Esophagus squamous epithelium (tissue), 5 donors: ENCODE measurements at regions not wholly inside any gene's neighbourhood (a gene's known extent, or its start where the extent isn't known, plus 50 kb on each side); places are given as distances from the start of the nearest gene placed in this dataset.
"Not testable (repeated sequence)": the region's sequence is repeated elsewhere in the genome, so short reads cannot be mapped to it uniquely, and the experiment has no call there.

Source experiments
- DNase-seq: peaks from one replicate; lab custom pipeline; 2025; lab: John Stamatoyannopoulos, UW
- H3K27ac ChIP-seq, 4 donors: fragments of 200-600 bp; sonication (generic); one replicate each; pipeline ENCODE4 v1.5.1; 2016 to 2019; ENCODE audit warnings: mild to moderate bottlenecking in 1 of 4
- H3K27me3 ChIP-seq, 4 donors: fragments of 200-600 bp; sonication (generic); 1 replicate in 3 of 4; 2 replicates in 1 of 4; pipeline versions ENCODE4 v1.5.1 to v1.6.0; 2017 to 2021; ENCODE audit warnings: antibody characterized with exemption in 1 of 4
- H3K36me3 ChIP-seq, 3 donors: fragments of 200-600 bp; sonication (generic); one replicate each; pipeline ENCODE4 v1.5.1; 2016 to 2019
- H3K4me1 ChIP-seq, 3 donors: fragments of 200-600 bp; sonication (generic); one replicate each; pipeline ENCODE4 v1.5.1; 2017 to 2019
- H3K4me3 ChIP-seq, 4 donors: fragments of 200-600 bp; sonication (generic); 1 replicate in 3 of 4; 2 replicates in 1 of 4; pipeline ENCODE4 v1.5.1; 2016 to 2019; ENCODE audit warnings: mild to moderate bottlenecking in 2 of 4, moderate library complexity in 1 of 4
- H3K9me3 ChIP-seq, 3 donors: fragments of 200-600 bp; sonication (generic); one replicate each; pipeline ENCODE4 v1.5.1; 2016 to 2019
- POLR2A ChIP-seq, 4 donors: fragments of 450-650 bp; IDR thresholded peaks; one replicate each; pipeline ENCODE4 v1.6.1; 2017; ENCODE audit warnings: antibody characterized with exemption in 4 of 4, mild to moderate bottlenecking in 4 of 4, moderate library complexity in 3 of 4
- WGBS, 2 donors: methylation state at CpG; one replicate each; pipeline ENCODE4 v1.1.5; 2018; 5-methylcytosine and 5-hydroxymethylcytosine counted together
- intact Hi-C: fragments of 100-400 bp; cut with DNase I; formaldehyde crosslinking; loops from one replicate; pipeline ENCODE4 v1.15.0; 2022
- TF ChIP-seq, protein P1 (sequence below), 6 experiments: fragments of 450-650 bp in 4 of 6; fragments of 200-600 bp in 2 of 6; sonication (generic) in 2 of 6; IDR thresholded peaks; one replicate each; pipeline ENCODE4 v1.5.1; 2016 to 2019; ENCODE audit warnings: antibody characterized with exemption in 6 of 6, mild to moderate bottlenecking in 4 of 6, moderate library complexity in 4 of 6
- donor health status: DM: yes; HTN: yes; CAD: no.

- TF ChIP-seq POLR2A (IDR thresholded peaks at IDR 0.05), result no peak
- TF ChIP-seq, protein P1, sequence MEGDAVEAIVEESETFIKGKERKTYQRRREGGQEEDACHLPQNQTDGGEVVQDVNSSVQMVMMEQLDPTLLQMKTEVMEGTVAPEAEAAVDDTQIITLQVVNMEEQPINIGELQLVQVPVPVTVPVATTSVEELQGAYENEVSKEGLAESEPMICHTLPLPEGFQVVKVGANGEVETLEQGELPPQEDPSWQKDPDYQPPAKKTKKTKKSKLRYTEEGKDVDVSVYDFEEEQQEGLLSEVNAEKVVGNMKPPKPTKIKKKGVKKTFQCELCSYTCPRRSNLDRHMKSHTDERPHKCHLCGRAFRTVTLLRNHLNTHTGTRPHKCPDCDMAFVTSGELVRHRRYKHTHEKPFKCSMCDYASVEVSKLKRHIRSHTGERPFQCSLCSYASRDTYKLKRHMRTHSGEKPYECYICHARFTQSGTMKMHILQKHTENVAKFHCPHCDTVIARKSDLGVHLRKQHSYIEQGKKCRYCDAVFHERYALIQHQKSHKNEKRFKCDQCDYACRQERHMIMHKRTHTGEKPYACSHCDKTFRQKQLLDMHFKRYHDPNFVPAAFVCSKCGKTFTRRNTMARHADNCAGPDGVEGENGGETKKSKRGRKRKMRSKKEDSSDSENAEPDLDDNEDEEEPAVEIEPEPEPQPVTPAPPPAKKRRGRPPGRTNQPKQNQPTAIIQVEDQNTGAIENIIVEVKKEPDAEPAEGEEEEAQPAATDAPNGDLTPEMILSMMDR (IDR thresholded peaks at IDR 0.05), result no peak
Observed at GRCh38 chr18:9049495-9049809, 53.0 kb upstream of the NDUFV2 start.

GRCh38 chr18:9050628-9051284, 51.7 kb upstream of the NDUFV2 start:
- H3K27me3 ChIP-seq, H3K4me3 ChIP-seq, H3K27ac ChIP-seq, H3K36me3 ChIP-seq, intact Hi-C loops, DNase-seq: not testable (repeated sequence)
- WGBS, 2 donors, result 100% methylated on average over 1 of the region's 1 CpG
- H3K4me1 ChIP-seq, result peaks cover 0 to 16% (median 4%) of the 10 kb centered on the region in 3 donors
- H3K9me3 ChIP-seq, result peaks cover 0 to 27% (median 6%) of the 10 kb centered on the region in 3 donors

More at GRCh38 chr18:9049495-9049809, 53.0 kb upstream of the NDUFV2 start:
- no peak for DNase-seq
- Histone ChIP-seq H3K4me1 (peaks cover 0 to 3% (median 0%) of the 10 kb centered on the region in 3 donors), H3K36me3 (no peaks in the 10 kb centered on the region), H3K27ac (peak overlapping the region in 1 of 4 donors; percentile 11), H3K27me3 (no peaks in the 10 kb centered on the region), H3K9me3 (peaks cover 0 to 27% (median 6%) of the 10 kb centered on the region in 3 donors), H3K4me3 (no peak overlapping the region)
- intact Hi-C loops, result no loop called here
